Progenitor cell of endocrine pancreas (in vitro differentiated cells): ENCODE measurements at regions not wholly inside any gene's neighbourhood (a gene's known extent, or its start where the extent isn't known, plus 50 kb on each side); places are given as distances from the start of the nearest gene placed in this dataset.

ENCODE experiments used
- DNase-seq: peaks from one replicate; pipeline ENCODE4 v3.0.0; 2021; ENCODE audit warnings: low spot score; ENCODE audit not compliant: unreplicated experiment
- H3K27ac Mint-ChIP-seq: 2 replicates; pipeline ENCODE4 v1.8.0; 2021; ENCODE audit warnings: mild to moderate bottlenecking, moderate library complexity, mixed read lengths
- H3K27me3 Mint-ChIP-seq: 2 replicates; pipeline ENCODE4 v1.8.0; 2021; ENCODE audit warnings: mixed read lengths
- H3K36me3 Mint-ChIP-seq: 2 replicates; pipeline ENCODE4 v1.8.0; 2022; ENCODE audit warnings: mixed read lengths; ENCODE audit not compliant: insufficient read depth
- H3K4me1 Mint-ChIP-seq: 2 replicates; pipeline ENCODE4 v1.8.0; 2021; ENCODE audit warnings: low read depth, mixed read lengths
- H3K4me3 Mint-ChIP-seq: 2 replicates; pipeline ENCODE4 v1.8.0; 2021; ENCODE audit warnings: low read depth, mild to moderate bottlenecking, moderate library complexity, mixed read lengths
- H3K9me3 Mint-ChIP-seq: 2 replicates; pipeline ENCODE4 v1.8.0; 2021; ENCODE audit warnings: low read depth, mixed read lengths
- TF ChIP-seq, protein P1 (sequence below): fragments of 200-600 bp; sonication (generic); IDR thresholded peaks from one replicate; pipeline ENCODE4 v1.5.0; 2021; ENCODE audit warnings: antibody characterized with exemption, mild to moderate bottlenecking; ENCODE audit not compliant: unreplicated experiment

- Mint-ChIP-seq H3K36me3 (no peaks in the 10 kb centered on the region), H3K4me1 (no peaks in the 10 kb centered on the region), H3K9me3 (peaks cover 3% of the 10 kb centered on the region), H3K27me3 (no peaks in the 10 kb centered on the region), H3K27ac (no peak overlapping the region), H3K4me3 (no peak overlapping the region)
- TF ChIP-seq, protein P1, sequence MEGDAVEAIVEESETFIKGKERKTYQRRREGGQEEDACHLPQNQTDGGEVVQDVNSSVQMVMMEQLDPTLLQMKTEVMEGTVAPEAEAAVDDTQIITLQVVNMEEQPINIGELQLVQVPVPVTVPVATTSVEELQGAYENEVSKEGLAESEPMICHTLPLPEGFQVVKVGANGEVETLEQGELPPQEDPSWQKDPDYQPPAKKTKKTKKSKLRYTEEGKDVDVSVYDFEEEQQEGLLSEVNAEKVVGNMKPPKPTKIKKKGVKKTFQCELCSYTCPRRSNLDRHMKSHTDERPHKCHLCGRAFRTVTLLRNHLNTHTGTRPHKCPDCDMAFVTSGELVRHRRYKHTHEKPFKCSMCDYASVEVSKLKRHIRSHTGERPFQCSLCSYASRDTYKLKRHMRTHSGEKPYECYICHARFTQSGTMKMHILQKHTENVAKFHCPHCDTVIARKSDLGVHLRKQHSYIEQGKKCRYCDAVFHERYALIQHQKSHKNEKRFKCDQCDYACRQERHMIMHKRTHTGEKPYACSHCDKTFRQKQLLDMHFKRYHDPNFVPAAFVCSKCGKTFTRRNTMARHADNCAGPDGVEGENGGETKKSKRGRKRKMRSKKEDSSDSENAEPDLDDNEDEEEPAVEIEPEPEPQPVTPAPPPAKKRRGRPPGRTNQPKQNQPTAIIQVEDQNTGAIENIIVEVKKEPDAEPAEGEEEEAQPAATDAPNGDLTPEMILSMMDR, result no peak
- no peak for DNase-seq
These were observed 1661.6 kb downstream of the SLITRK1 start for GRCh38 chr13:82220641-82221040.

DNA sequence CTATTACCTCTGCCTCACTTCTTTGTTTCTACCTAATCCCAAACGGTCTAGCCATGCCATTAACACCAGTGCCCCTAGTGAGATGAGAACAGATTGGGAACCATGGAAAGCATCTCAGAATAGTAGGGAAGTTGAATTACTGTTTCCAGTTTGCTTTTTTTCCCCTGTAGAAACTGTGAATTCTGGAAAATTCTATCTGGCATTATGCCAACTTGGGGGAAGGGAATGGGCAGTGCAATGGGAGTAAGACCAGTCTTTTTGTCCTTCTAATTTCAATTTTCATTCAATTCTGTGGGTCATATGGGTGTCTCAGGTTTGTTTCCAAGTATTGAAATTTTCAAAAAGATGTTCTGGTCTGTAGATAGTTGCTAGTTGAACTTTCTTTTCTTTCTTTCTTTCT is 1666.1 kb downstream of the SLITRK1 start:
- Mint-ChIP-seq H3K27me3 (no peaks in the 10 kb centered on the region), H3K27ac (no peak overlapping the region), H3K4me1 (no peaks in the 10 kb centered on the region), H3K9me3 (peaks cover 18% of the 10 kb centered on the region), H3K4me3 (no peak overlapping the region), H3K36me3 (no peaks in the 10 kb centered on the region)
- no peak for DNase-seq
- TF ChIP-seq, protein P1, result no peak

DNA sequence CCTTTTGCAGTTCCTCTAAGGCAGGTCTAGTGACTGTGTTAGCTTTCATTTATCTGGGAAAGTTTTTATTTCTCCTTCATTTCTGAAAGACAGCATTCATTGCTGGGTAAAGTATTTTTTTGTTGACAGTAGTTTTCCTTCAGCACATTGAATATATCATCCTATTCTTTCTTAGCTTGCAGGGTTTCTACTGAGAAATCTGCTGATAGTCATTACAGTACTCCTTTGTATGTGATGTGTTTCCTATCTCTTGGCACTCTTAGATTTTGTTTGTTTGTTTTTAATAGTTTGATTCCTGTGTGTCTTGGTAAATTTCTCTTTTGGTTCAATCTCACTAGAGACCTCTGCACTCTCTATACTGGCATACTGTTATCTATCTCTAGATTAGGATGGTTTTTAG is 1667.9 kb downstream of the SLITRK1 start:
- Mint-ChIP-seq H3K27ac (no peak overlapping the region), H3K36me3 (no peaks in the 10 kb centered on the region), H3K4me3 (no peak overlapping the region), H3K9me3 (peaks cover 18% of the 10 kb centered on the region), H3K4me1 (no peaks in the 10 kb centered on the region), H3K27me3 (no peaks in the 10 kb centered on the region)
- no peak for DNase-seq
- TF ChIP-seq, protein P1, result no peak

DNA sequence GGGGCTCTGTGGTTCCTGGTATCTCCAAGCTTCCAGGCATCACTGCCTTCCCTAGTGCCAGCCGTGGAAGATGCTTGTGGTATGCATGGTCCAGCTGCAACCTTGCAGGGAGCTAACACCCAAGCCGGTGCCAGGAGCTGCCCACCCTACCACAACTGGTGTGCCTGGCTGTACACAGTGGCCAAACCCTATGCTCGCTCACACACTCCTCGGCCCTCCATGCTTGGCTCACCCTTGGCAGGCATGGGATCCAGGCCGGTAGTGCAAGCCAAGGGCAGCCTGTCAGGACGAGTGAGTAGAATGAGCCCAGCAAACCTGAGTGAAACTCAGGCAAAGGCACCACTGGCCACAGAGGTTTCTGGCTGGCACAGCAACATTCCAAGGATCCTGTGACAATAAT is 1676.0 kb downstream of the SLITRK1 start:
- Mint-ChIP-seq H3K4me1 (no peaks in the 10 kb centered on the region), H3K27me3 (no peaks in the 10 kb centered on the region), H3K36me3 (no peaks in the 10 kb centered on the region), H3K27ac (no peak overlapping the region), H3K4me3 (no peak overlapping the region), H3K9me3 (no peaks in the 10 kb centered on the region)
- no peak for DNase-seq
- TF ChIP-seq, protein P1, result no peak

DNA sequence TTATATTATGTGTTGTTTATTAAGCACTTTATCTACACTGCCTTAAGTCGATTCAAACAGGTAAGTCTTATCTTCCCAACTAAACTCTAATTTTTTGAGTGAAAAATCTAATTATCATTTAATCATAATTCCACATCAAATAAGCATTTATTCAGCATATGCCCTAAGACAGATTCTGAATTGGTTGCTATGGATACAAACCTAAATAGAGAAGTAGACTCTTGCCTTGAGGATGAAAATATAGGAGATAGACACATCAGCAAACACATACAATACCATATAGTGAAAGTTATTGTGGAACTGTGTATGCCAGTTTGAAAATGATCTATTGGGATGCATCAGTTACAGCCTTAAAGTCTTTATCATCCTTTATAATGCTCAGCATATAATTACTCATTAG is 1679.9 kb downstream of the SLITRK1 start:
- Mint-ChIP-seq H3K4me3 (no peak overlapping the region), H3K36me3 (no peaks in the 10 kb centered on the region), H3K27me3 (no peaks in the 10 kb centered on the region), H3K9me3 (no peaks in the 10 kb centered on the region), H3K27ac (no peak overlapping the region), H3K4me1 (no peaks in the 10 kb centered on the region)
- DNase-seq, result no peak
- TF ChIP-seq, protein P1, result no peak
